ENCODE measurements at regions not wholly inside any gene's neighbourhood (a gene's known extent, or its start where the extent isn't known, plus 50 kb on each side); places are given as distances from the start of the nearest gene placed in this dataset.
"Not testable (repeated sequence)": the region's sequence is repeated elsewhere in the genome, so short reads cannot be mapped to it uniquely, and the experiment has no call there.

DNA sequence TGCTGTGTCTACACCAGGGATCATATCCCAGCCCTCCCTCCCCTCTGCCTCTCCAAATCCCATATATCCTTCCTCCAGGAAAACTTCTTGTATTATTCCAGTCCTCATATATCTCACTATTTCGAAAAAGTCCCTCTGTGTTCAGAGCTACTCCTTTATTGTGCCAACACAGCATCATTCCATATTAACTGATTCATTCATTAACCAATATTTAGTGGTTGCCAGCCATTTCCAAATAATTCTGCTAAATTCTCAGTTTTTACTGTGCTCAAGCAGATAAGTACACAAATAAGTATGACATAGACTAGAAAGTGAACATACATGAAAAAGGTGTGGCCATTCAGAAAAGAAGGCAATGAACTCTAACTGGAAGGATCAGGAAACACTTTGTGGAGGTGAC is 241.6 kb upstream of the DUSP10 start:
- intact Hi-C loops (cut with DNase I; ENCODE audit: low total_unique reads) = no loop called here
- Histone ChIP-seq H3K4me1 (no peaks in the 10 kb centered on the region), H3K27me3 (no peaks in the 10 kb centered on the region), H3K4me3 (no peak overlapping the region), H3K9me3 (no peaks in the 10 kb centered on the region), H3K27ac (no peak overlapping the region), H3K36me3 (no peaks in the 10 kb centered on the region)
- no peak for TF ChIP-seq POLR2AphosphoS5 (IDR thresholded peaks at IDR 0.05)
- TF ChIP-seq EP300 (IDR thresholded peaks at IDR 0.05; ENCODE audit: low read depth) = no peak
- DNase-seq = no peak
- WGBS, 2 donors (ENCODE audit: low coverage in 1 of 2) = 67 to 78% methylated on average over 1 of the region's 1 CpG
- in situ Hi-C loops (cut with MboI; ENCODE audit: low pct_ligation_motif_present in 1 of 4, low pct_unique_long_range_greater_than_20kb in 1 of 4, low sequenced_read_pairs in 3 of 4) = no loop called here

DNA sequence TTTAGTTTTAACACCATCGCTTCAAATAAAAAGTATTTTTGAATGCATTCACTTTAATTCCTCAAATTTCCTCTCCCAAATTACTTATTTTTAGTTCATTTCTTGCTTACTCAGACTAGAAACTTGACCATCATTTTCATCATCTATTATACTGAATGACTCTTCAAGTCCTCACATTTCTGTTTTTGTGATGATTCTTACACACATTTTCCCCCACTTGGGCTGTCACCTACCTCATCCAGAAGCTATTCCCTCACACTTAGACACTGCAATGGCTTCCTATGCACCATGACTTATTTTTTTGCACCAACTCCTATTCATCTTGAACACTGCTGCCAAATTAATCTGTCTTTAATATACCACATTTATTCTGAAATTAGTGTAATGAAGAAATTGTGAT is 239.6 kb upstream of the DUSP10 start:
- 84 to 88% methylated on average over 1 of the region's 1 CpG for WGBS, 2 donors (ENCODE audit: low coverage in 1 of 2)
- Histone ChIP-seq H3K36me3 (no peaks in the 10 kb centered on the region), H3K4me3 (no peak overlapping the region), H3K4me1 (no peaks in the 10 kb centered on the region), H3K27ac (no peak overlapping the region), H3K27me3 (no peaks in the 10 kb centered on the region), H3K9me3 (no peaks in the 10 kb centered on the region)
- no peak for DNase-seq
- in situ Hi-C loops (cut with MboI; ENCODE audit: low pct_ligation_motif_present in 1 of 4, low pct_unique_long_range_greater_than_20kb in 1 of 4, low sequenced_read_pairs in 3 of 4) = no loop called here
- intact Hi-C loops (cut with DNase I; ENCODE audit: low total_unique reads) = no loop called here
- TF ChIP-seq POLR2A (IDR thresholded peaks at IDR 0.05) = no peak
- TF ChIP-seq EP300 (IDR thresholded peaks at IDR 0.05; ENCODE audit: low read depth) = no peak
- TF ChIP-seq POLR2AphosphoS5 (IDR thresholded peaks at IDR 0.05) = no peak
- TF ChIP-seq, protein P1, sequence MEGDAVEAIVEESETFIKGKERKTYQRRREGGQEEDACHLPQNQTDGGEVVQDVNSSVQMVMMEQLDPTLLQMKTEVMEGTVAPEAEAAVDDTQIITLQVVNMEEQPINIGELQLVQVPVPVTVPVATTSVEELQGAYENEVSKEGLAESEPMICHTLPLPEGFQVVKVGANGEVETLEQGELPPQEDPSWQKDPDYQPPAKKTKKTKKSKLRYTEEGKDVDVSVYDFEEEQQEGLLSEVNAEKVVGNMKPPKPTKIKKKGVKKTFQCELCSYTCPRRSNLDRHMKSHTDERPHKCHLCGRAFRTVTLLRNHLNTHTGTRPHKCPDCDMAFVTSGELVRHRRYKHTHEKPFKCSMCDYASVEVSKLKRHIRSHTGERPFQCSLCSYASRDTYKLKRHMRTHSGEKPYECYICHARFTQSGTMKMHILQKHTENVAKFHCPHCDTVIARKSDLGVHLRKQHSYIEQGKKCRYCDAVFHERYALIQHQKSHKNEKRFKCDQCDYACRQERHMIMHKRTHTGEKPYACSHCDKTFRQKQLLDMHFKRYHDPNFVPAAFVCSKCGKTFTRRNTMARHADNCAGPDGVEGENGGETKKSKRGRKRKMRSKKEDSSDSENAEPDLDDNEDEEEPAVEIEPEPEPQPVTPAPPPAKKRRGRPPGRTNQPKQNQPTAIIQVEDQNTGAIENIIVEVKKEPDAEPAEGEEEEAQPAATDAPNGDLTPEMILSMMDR (IDR thresholded peaks at IDR 0.05) = no peak

DNA sequence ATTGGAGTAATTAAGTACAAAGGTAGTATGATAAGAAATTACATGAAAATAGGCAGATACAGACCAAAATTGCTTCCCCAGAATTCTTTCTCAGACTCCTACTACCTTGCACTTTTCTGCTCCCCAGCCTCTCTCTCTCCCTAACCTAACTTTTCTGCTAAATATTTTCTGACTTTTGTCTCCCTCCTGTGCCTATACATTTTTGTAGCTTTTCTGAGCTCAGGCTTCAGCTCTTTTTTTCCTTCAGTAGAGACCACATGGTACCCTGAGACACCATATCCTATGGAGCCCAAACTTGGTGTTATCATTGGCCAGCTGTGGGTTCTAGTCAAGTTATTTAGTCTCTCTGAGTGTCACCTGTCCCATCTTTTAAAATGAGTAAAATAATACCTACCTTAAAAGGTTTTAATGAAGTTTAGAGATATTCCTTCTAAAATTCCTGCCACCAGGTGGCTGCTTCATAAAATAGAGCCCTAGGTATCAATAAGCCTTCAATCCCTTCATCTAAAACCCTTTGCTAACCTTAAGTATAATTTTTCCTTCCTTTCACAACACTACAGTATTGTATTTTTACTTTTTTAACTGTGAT is 237.6 kb upstream of the DUSP10 start:
- Histone ChIP-seq H3K27ac (no peak overlapping the region), H3K9me3 (no peaks in the 10 kb centered on the region), H3K4me3 (no peak overlapping the region), H3K36me3 (no peaks in the 10 kb centered on the region), H3K4me1 (no peaks in the 10 kb centered on the region), H3K27me3 (no peaks in the 10 kb centered on the region)
- in situ Hi-C loops (cut with MboI; ENCODE audit: low pct_ligation_motif_present in 1 of 4, low pct_unique_long_range_greater_than_20kb in 1 of 4, low sequenced_read_pairs in 3 of 4) = no loop called here
- TF ChIP-seq, protein P1 (IDR thresholded peaks at IDR 0.05) = no peak
- TF ChIP-seq EP300 (IDR thresholded peaks at IDR 0.05; ENCODE audit: low read depth) (no peak), POLR2A (IDR thresholded peaks at IDR 0.05) (no peak), POLR2AphosphoS5 (IDR thresholded peaks at IDR 0.05) (no peak)
- no peak for DNase-seq
- intact Hi-C loops (cut with DNase I; ENCODE audit: low total_unique reads) = no loop called here

DNA sequence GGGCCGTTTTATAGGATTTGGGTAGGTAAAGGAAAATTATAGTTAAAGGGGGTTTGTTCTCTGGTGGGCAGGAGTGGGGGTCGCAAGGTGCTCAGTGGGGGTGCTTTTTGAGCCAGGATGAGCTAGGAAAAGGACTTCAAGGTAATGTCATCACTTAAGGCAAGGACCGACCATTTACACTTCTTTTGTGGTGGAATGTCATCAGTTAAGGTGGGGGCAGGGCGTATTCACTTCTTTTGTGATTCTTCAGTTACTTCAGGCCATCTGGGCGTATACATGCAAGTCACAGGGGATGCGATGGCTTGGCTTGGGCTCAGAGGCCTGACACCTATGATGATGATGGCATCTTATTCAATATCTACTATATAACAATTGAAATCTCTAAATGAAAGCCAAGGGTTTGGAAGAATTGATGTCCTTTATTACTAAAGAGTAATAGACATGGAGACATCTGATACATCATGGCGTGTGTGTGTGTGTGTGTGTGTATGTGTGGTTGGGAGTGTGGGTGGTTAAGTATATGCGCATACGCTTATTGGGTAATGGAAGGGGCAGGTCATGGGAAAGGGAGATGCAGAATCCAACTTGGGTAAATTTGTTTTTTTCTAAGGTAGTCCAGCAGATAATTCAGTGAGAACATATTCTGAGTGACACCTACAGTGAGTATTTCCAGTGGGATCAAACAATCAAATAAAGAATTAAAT is 236.9 kb upstream of the DUSP10 start:
- H3K4me1 ChIP-seq; H3K9me3 ChIP-seq; H3K36me3 ChIP-seq; H3K4me3 ChIP-seq; in situ Hi-C loops (cut with MboI; ENCODE audit: low pct_ligation_motif_present in 1 of 4, low pct_unique_long_range_greater_than_20kb in 1 of 4, low sequenced_read_pairs in 3 of 4); H3K27me3 ChIP-seq; H3K27ac ChIP-seq; DNase-seq; intact Hi-C loops (cut with DNase I; ENCODE audit: low total_unique reads): not testable (repeated sequence)
- 82 to 100% methylated on average over 3 to 9 of the region's 9 CpGs for WGBS, 2 donors (ENCODE audit: low coverage in 1 of 2)

DNA sequence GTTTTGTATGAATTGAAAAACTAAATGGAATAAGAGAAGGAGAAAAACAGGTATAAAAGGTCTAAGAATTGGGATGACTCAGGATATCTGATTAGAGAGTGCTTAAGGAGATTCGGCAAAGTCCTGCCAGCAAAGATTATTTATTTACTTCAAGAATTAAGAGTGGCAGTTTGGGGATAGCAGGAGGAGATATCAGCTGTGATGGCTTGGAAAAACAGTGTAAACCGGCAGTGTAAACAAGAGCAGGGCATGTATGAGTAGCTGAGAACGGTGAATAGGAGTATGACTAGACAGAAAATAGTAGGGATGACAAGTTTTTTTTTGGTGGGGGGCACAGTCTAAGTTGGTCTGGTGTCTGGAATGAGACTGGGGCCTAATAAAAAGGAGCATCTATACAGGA is 231.9 kb upstream of the DUSP10 start:
- H3K36me3 ChIP-seq; DNase-seq; H3K4me1 ChIP-seq; H3K4me3 ChIP-seq; H3K9me3 ChIP-seq; intact Hi-C loops (cut with DNase I; ENCODE audit: low total_unique reads); H3K27me3 ChIP-seq; in situ Hi-C loops (cut with MboI; ENCODE audit: low pct_ligation_motif_present in 1 of 4, low pct_unique_long_range_greater_than_20kb in 1 of 4, low sequenced_read_pairs in 3 of 4); H3K27ac ChIP-seq: not testable (repeated sequence)
- 36 to 70% methylated on average over 3 of the region's 3 CpGs for WGBS, 2 donors (ENCODE audit: low coverage in 1 of 2)
